BJ (cell line): ENCODE measurements at regions not wholly inside any gene's neighbourhood (a gene's known extent, or its start where the extent isn't known, plus 50 kb on each side); places are given as distances from the start of the nearest gene placed in this dataset.

ENCODE experiments used
- CTCF ChIA-PET: fragments of 350-600 bp; formaldehyde crosslinking; extraction: SDS; loops from one replicate; lab custom pipeline; 2021; ENCODE audit warnings: antibody characterized with exemption, inconsistent platforms; lab: Yijun Ruan, JAX
- POLR2A ChIA-PET: fragments of 300-600 bp; sonication (Branson Sonifier 250); formaldehyde crosslinking; extraction: SDS; loops from one replicate; lab custom pipeline; 2021; ENCODE audit warnings: antibody characterized with exemption; lab: Charles Lee
- DNase-seq: peaks from one replicate; pipeline ENCODE4 v3.0.0-alpha.2; 2011; ENCODE audit warnings: low read depth
- H3K27me3 ChIP-seq: 2 replicates; pipeline ENCODE4 v1.6.0; 2011; ENCODE audit warnings: low read length; ENCODE audit not compliant: control insufficient read depth, insufficient read depth
- H3K36me3 ChIP-seq: 2 replicates; pipeline ENCODE4 v1.5.1; 2011; ENCODE audit warnings: low read length; ENCODE audit not compliant: control insufficient read depth, insufficient read depth
- H3K4me3 ChIP-seq: 2 replicates; pipeline ENCODE4 v1.5.1; 2011; ENCODE audit warnings: low read depth, mild to moderate bottlenecking, control low read depth, low read length
- TF ChIP-seq, protein P1 (sequence below): IDR thresholded peaks from 2 replicates; pipeline ENCODE4 v1.5.1; 2011; ENCODE audit warnings: low read depth, mild to moderate bottlenecking, control low read depth, inconsistent platforms, low read length, moderate library complexity; ENCODE audit not compliant: insufficient read depth

DNA sequence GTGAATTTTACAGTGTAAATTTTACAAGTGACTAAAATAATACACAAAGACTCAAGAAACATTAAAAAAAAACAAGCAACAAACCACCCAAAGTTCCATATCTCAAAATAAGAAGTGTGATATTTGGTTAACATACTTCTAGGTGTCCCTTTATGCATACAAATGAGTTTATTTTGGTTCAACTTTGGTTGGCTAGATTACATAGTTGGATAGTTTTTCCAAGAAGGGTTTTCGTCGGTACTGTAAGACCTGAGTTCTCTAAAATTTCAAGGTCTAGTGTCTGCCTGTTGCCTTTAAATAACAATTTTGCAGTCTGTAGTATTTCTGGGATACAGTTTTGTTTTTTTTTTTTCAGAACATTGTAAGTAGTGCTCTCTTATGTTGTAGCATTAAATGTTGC lies 58.8 kb upstream of the JAK2 start:
- POLR2A ChIA-PET, result no interaction called here
- Histone ChIP-seq H3K4me3 (no peak overlapping the region), H3K27me3 (no peaks in the 10 kb centered on the region), H3K36me3 (no peaks in the 10 kb centered on the region)
- DNase-seq, result no peak
- TF ChIP-seq, protein P1, sequence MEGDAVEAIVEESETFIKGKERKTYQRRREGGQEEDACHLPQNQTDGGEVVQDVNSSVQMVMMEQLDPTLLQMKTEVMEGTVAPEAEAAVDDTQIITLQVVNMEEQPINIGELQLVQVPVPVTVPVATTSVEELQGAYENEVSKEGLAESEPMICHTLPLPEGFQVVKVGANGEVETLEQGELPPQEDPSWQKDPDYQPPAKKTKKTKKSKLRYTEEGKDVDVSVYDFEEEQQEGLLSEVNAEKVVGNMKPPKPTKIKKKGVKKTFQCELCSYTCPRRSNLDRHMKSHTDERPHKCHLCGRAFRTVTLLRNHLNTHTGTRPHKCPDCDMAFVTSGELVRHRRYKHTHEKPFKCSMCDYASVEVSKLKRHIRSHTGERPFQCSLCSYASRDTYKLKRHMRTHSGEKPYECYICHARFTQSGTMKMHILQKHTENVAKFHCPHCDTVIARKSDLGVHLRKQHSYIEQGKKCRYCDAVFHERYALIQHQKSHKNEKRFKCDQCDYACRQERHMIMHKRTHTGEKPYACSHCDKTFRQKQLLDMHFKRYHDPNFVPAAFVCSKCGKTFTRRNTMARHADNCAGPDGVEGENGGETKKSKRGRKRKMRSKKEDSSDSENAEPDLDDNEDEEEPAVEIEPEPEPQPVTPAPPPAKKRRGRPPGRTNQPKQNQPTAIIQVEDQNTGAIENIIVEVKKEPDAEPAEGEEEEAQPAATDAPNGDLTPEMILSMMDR, result no peak
- CTCF ChIA-PET, result interaction anchor here (0.6 to 1.3 kb wide), 3 partner anchors 17 to 163 kb away, joined by 3 read pairs; partner anchors contain the start of gene JAK2

DNA sequence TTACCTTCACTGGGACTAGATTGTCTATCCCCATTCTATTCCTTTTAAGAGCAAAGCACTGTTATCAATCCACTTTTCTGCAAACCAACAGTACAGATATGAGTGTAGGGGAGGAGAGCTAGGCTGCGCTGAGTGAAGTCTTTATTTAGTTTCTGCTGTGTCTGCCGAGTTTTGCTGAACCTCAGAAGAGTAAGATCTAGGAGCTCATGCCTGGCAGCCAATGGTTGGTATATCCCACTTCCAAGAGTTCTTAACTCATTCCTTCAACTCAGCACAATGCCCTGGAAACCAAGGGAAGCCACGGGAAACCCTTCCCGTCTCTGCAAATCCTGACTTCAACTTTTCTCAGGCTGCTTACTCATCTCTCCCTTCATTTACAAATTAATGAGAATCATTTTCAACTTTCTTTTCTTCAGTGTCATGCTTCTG lies 58.0 kb upstream of the JAK2 start:
- ChIA-PET CTCF (interaction anchor here (0.6 to 1.3 kb wide), 3 partner anchors 18 to 164 kb away, joined by 3 read pairs; partner anchors contain the start of gene JAK2), POLR2A (no interaction called here)
- TF ChIP-seq, protein P1, result no peak
- no peak for DNase-seq
- Histone ChIP-seq H3K4me3 (no peak overlapping the region), H3K27me3 (no peaks in the 10 kb centered on the region), H3K36me3 (no peaks in the 10 kb centered on the region)

DNA sequence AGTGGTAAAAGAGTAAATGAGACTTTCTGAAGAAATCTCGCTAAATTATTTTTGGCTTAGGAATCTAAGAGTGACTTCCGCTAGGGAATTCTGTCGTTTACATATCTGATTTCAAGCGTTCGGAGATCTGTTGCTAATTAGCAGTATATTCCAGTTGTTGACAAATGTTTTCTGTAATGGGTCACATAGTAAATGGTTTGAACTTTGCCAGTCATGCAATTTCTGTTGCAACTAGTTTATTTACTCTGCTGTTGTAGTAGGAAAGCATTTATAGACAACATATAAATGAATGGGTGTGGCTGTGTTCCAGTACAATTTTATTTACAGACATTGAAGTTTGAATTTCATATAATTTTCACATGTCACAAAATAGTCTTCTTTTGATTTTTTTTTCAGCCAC lies 57.4 kb upstream of the JAK2 start:
- no peaks in the 10 kb centered on the region for H3K27me3 ChIP-seq
- ChIA-PET CTCF (interaction anchor here (1.6 kb wide), 1 partner anchor 165 kb away, joined by 4 read pairs; no protein-coding TSS in a partner anchor), POLR2A (no interaction called here)
- H3K36me3 ChIP-seq, result no peaks in the 10 kb centered on the region
- DNase-seq, result peak; percentile 26
- H3K4me3 ChIP-seq, result no peak overlapping the region
- TF ChIP-seq, protein P1, result no peak

DNA sequence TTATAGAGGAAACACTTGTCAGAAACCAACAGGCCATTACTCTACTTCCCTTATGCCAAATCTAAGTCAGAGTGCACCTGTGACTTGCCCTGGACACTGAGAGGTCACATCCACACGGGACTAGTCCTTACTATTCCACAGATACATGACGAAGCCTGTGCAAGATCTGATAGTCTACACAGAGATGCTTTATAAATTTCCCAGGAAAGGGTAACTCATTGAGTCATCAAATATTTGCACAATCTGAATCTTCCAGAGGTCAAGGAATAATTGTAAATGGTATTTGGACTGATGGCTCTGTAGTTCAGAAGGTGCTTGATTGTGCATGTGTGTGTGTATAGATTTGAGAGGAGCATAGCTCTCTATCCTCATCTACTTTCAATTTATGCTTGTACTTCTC lies 55.2 kb upstream of the JAK2 start:
- CTCF ChIA-PET, result interaction anchor here (1.2 to 1.9 kb wide), 2 partner anchors 22 to 55 kb away, joined by 3 to 5 read pairs; partner anchors contain the start of gene JAK2
- no peaks in the 10 kb centered on the region for H3K36me3 ChIP-seq
- no peaks in the 10 kb centered on the region for H3K27me3 ChIP-seq
- DNase-seq, result no peak
- TF ChIP-seq, protein P1, result no peak
- POLR2A ChIA-PET, result no interaction called here
- no peak overlapping the region for H3K4me3 ChIP-seq

DNA sequence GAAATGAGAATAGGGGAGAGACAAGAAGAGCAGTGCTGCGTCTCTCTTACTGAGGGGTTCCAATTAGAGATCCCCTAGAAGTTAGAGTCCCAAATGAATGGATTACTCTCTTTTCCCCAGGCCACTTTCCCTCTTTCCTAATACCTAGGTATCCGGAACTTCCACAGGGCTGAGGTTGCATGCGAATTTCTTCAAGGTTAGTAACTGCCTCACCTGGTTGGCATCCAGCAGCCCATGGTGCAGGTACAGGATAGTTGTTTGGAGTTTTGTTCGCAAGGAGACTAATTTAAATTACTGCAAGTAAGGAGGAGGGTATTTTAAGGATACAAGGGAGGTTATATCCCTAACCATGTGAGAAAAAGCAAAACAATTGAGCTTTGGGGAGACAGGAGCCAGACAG lies 52.4 kb upstream of the JAK2 start:
- TF ChIP-seq, protein P1, result no peak
- ChIA-PET CTCF (interaction anchor here (0.8 kb wide), 1 partner anchor 55 kb away, joined by 4 read pairs; no protein-coding TSS in a partner anchor), POLR2A (interaction anchor here (0.6 kb wide), 1 partner anchor 1485 kb away, joined by 31 read pairs; no protein-coding TSS in a partner anchor)
- no peaks in the 10 kb centered on the region for H3K27me3 ChIP-seq
- DNase-seq, result no peak
- no peaks in the 10 kb centered on the region for H3K36me3 ChIP-seq
- H3K4me3 ChIP-seq, result no peak overlapping the region
